HG02678 (cell line): ENCODE measurements at regions not wholly inside any gene's neighbourhood (a gene's known extent, or its start where the extent isn't known, plus 50 kb on each side); places are given as distances from the start of the nearest gene placed in this dataset.
"Not testable (repeated sequence)": the region's sequence is repeated elsewhere in the genome, so short reads cannot be mapped to it uniquely, and the experiment has no call there.

Experiments used
- ATAC-seq: cut with Tn5 transposase; IDR thresholded peaks from one replicate; pipeline ENCODE4 v1.9.1; 2021; ENCODE audit warnings: mild to moderate bottlenecking, moderate library complexity; ENCODE audit not compliant: unreplicated experiment

DNA sequence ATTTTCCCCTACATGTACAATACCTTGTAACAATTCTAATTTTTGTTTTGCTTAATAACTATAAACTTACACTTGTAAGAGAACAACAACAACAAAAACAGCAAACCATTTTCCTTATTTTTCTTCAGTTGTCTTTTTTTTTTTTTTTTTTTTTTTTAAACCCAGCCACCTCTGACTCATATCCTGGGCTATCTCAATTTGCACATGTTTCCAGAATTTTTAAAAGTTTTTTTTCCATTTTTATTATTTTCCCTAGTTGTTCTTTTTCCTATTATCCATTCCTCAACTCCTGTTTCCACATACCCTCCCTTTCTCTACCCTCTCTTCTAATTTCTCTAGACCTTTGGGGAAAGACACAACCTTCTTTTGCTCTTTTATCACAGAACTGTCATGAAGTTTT is 112.5 kb downstream of the EFEMP1 start:
- no peak for ATAC-seq

DNA sequence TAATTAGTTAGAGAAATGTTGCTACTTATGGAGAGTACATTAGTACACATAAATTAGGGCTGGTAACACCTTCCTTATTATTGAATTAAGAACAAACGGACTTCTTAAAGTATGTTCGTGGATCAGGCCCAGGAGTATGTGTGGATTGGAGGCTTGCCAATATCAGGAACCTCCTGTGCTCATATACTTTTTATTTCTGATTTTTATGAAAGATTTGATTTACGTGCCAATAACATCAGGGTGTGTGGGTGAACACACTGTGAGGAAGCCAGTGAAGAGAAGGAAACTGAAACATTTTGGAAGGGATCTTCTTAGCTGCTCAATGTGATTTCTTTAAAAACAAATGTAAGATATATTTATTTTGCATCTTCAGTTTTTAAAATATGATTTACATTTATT is 113.0 kb downstream of the EFEMP1 start:
- ATAC-seq: no peak

GRCh38 chr2:55809875-55810621 is 113.5 kb downstream of the EFEMP1 start:
- no peak for ATAC-seq

- no peak for ATAC-seq
Observed at GRCh38 chr2:55807900-55808299, 114.3 kb upstream of the PNPT1 start.

DNA sequence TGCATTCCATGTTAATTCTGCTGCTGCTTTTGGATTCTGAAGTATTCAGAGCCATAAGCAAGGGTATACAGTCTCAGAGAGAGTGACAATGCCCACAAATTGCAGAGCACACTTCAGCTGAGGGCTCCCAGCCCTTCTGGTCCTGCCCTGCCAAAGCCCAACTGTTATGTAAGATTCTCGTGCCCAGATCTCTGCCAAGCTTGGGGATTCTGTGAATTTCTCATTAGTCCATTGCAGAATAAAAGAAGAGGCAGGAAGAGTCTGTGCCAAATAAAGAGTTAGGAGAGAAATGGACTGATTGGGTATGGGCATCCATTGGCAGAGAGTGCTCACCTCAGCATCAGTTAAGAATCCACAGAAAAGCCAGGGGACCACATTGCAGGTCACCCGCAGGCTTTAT is 112.0 kb upstream of the PNPT1 start:
- no peak for ATAC-seq

DNA sequence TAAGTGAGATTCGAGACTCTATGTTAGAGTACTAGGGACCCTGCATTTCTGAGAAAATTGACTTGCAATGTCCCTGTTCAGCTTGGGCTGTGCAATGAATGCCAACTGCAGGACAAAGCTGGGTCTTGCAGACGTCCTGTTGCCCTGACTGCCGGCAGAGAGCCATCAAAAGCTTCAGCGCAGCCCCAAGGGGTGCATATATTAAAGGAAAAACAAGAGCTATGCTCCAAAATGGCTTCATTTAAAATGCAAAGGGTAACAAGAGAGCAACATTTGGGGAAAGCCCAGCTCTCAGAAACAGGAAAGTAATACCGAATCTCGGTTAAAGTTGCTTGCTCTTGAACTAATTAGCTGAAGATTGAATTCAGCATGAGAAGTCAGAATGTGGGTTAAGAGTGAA is 110.9 kb upstream of the PNPT1 start:
- no peak for ATAC-seq

DNA sequence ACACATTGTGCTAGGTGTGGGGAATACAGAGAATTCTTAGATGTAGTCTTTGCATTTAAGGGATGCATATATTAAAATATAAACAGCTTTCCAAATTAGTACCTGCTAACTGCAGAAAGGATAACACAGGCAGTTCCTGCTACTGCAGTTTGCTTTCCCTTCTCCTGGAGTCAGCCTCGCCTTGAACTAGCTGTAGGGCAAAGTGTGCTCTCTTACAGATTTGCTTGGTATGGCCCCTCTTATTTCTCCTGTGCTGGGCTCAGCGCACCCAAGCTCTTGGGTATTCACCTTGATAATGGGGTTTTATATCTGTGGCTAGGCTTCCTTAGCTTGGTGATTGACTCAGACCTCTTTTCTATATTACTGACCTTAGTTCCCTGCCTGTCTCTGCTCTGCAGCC is 108.4 kb upstream of the PNPT1 start:
- ATAC-seq: no peak

DNA sequence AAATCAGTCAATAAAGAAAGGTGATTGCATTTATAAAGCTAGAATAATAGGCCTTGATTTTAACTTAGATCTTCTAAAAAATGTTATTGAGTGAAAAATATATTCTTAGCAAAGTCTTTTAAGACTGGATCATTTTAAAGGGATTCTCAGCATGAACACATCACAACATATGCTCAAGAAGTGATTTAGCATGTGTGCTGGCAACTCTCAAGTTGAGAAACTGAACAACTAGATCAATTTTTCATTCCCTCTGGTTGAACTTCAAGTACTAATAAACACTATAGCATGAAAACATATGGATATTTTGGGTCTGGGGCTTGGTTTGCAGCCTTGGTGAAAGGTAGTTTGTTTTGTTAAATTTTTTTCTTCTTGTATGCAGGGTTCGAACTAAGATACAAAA is 107.8 kb upstream of the PNPT1 start:
- no peak for ATAC-seq

DNA sequence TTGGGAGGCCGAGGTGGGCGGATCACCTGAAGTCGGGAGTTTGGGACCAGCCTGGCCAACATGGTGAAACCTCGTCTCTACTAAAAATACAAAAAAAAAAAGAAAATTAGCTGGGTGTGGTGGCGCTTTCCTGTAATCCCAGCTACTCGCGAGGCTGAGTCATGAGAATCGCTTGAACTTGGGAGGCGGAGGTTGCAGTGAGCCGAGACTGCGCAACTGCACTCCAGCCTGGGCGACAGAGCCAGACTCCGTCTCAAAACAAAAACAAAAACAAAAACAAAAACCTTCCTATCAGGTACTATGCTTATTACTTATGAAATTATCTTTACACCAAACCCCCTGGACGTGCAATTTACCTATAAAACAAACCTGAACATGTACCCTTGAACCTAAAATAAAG is 106.0 kb upstream of the PNPT1 start:
- not testable (repeated sequence) for ATAC-seq

DNA sequence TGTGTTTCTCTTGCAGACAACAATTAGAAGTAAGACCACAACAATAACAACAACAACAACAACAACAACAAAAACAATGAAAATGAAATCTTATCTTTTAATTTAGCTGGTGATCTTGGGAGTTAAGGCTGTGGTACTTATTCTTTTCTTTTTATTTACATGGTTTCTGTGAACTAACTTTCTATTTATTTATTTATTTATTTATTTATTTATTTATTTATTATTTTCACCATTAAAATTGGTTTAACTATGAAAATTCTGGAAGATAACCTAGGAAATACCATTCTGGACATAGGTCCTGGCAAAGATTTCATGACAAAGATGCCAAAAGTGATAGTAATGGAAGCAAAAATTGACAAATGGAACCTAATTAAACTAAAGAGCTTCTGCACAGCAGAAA is 102.5 kb upstream of the PNPT1 start:
- no peak for ATAC-seq

- ATAC-seq: not testable (repeated sequence)
Observed at GRCh38 chr2:55793602-55794001, 100.0 kb upstream of the PNPT1 start.

- ATAC-seq: no peak
Observed at GRCh38 chr2:55786280-55786679, 92.6 kb upstream of the PNPT1 start.

DNA sequence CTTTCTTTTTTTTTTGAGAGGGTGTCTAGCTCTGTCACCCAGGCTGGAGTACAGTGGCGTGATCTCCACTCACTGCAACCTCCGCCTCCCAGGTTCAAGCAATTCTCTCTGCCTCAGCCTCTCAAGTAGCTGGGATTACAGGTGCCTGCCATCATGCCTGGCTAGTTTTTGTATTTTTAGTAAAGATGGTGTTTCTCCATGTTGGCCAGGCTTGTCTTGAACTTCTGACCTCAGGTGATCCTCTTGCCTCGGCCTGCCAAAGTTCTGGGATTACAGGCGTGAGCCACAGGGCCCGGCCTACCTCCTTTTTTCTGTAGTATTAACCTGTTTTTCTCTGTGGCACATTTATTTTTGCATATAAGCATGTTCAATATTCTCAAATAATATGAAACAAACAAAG is 90.1 kb upstream of the PNPT1 start:
- ATAC-seq: not testable (repeated sequence)

DNA sequence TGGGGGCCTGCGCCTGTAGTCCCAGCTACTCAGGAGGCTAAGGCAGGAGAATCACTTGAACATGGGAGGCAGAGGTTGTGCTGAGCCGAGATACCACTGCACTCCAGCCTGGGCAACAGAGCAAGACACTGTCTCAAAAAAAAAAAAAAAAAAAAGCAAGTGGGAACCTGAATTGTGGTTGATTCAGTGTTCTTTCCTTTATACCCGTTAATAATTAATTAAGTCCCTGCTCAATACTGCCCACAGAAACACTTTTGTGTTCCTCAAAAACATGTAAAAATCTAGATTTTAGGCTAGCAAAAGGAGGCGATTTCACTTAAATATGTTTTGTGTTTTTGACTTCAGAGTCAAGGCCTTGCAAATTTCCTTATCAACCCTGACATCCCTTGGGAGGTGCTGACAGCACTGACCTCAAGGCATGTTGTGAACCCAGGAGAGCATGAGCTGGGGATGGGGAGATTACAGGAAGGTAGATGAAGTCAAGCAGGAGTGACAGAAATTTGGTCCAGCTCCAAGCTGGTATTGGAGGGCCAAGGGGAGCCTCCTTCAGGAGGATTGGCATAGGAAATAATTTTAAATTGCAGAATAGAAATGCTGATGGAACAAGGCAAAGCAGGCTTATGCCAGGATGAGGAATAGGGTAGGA is 89.0 kb upstream of the PNPT1 start:
- ATAC-seq: no peak

- ATAC-seq: no peak
Observed at GRCh38 chr2:55781542-55781941, 87.9 kb upstream of the PNPT1 start.

GRCh38 chr2:55780697-55781096 is 87.1 kb upstream of the PNPT1 start:
- ATAC-seq: no peak

- ATAC-seq: peak; percentile 30
Observed at GRCh38 chr2:55779459-55780421, 86.1 kb upstream of the PNPT1 start.

DNA sequence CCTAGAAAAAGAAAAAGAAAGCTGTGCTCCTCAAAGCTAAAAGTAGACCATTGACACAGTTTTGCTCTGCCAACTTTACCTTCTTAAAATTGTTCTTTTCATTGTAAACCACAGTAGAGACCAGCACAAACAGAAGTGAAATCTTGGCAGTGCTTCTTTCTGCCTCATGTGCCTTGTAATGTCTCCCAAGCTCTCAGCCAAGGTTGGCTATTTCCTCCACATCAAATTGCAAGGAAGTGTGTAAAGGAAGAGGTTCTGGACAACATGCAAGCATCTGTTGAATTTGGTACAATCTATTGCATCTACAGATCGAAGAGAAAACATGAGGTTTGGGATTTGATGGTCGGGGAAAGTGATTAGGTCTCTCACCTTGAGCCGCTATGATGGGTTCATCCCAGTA is 83.3 kb upstream of the PNPT1 start:
- no peak for ATAC-seq

DNA sequence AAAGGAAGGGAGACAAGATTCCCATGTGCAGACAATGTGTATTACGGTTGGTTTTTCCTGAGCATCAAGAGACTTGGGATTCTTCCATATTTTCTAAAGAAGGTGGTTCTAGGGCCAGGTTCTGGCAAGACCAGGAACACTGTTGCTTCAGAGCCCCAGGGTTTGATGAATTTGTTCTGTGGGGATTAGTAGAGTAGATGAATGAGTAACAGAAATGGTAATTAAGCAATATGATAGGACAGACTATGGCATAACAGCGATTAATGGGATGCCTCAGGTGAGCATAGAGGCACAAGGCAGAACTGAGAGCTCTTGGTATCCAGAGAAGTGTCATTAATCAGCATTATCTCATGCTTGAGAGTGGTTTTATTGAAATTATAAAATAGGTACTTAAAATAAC is 82.8 kb upstream of the PNPT1 start:
- no peak for ATAC-seq

GRCh38 chr2:55775828-55776227 is 82.2 kb upstream of the PNPT1 start:
- no peak for ATAC-seq

DNA sequence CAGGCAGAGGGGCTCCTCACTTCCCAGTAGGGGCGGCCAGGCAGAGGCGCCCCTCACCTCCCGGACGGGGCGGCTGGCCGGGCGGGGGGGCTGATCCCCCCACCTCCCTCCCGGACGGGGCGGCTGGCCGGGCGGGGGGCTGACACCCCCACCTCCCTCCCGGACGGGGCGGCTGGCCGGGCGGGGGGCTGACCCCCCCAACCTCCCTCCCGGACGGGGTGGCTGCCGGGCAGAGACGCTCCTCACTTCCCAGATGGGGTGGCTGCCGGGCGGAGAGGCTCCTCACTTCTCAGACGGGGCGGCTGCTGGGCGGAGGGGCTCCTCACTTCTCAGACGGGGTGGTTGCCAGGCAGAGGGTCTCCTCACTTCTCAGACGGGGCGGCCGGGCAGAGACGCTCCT is 80.0 kb upstream of the PNPT1 start:
- not testable (repeated sequence) for ATAC-seq
